ENCODE measurements at regions not wholly inside any gene's neighbourhood (a gene's known extent, or its start where the extent isn't known, plus 50 kb on each side); places are given as distances from the start of the nearest gene placed in this dataset.

GRCh38 chr3:23698652-23699313 lies 107.0 kb upstream of the UBE2E1 start:
- Histone ChIP-seq H3K4me1 (no peaks in the 10 kb centered on the region), H3K9me3 (ENCODE audit: control insufficient read depth, low read length) (no peaks in the 10 kb centered on the region), H3K4me3 (ENCODE audit: low read depth, low read length) (no peak overlapping the region), H2AFZ (no peak overlapping the region), H3K4me2 (ENCODE audit: low read length) (no peak overlapping the region), H3K9ac (no peak overlapping the region), H3K27ac (no peak overlapping the region), H3K27me3 (ENCODE audit: control insufficient read depth, insufficient read depth, low read length) (no peaks in the 10 kb centered on the region), H3K79me2 (no peaks in the 10 kb centered on the region), H3K36me3 (ENCODE audit: control insufficient read depth, insufficient read depth, low read length) (no peaks in the 10 kb centered on the region)
- TF ChIP-seq CTCF (IDR thresholded peaks at IDR 0.05) = no peak

- Histone ChIP-seq H3K9ac (no peak overlapping the region), H3K27me3 (ENCODE audit: control insufficient read depth, insufficient read depth, low read length) (no peaks in the 10 kb centered on the region), H3K9me3 (ENCODE audit: control insufficient read depth, low read length) (no peaks in the 10 kb centered on the region), H3K4me2 (ENCODE audit: low read length) (no peak overlapping the region), H3K4me1 (no peaks in the 10 kb centered on the region), H3K79me2 (no peaks in the 10 kb centered on the region), H2AFZ (no peak overlapping the region), H3K36me3 (ENCODE audit: control insufficient read depth, insufficient read depth, low read length) (no peaks in the 10 kb centered on the region), H3K27ac (no peak overlapping the region), H3K4me3 (ENCODE audit: low read depth, low read length) (no peak overlapping the region)
- TF ChIP-seq CTCF (IDR thresholded peaks at IDR 0.05) = no peak
These were observed 105.1 kb upstream of the UBE2E1 start for GRCh38 chr3:23700616-23701015.

GRCh38 chr3:23701716-23702597 lies 103.8 kb upstream of the UBE2E1 start:
- no peaks in the 10 kb centered on the region for H3K36me3 ChIP-seq (ENCODE audit: control insufficient read depth, insufficient read depth, low read length)
- no peak overlapping the region for H3K9ac ChIP-seq
- H3K4me3 ChIP-seq (ENCODE audit: low read depth, low read length) = no peak overlapping the region
- no peak overlapping the region for H2AFZ ChIP-seq
- no peak for TF ChIP-seq CTCF (IDR thresholded peaks at IDR 0.05)
- no peaks in the 10 kb centered on the region for H3K79me2 ChIP-seq
- no peaks in the 10 kb centered on the region for H3K4me1 ChIP-seq
- no peak overlapping the region for H3K4me2 ChIP-seq (ENCODE audit: low read length)
- no peaks in the 10 kb centered on the region for H3K27me3 ChIP-seq (ENCODE audit: control insufficient read depth, insufficient read depth, low read length)
- H3K27ac ChIP-seq = no peak overlapping the region
- H3K9me3 ChIP-seq (ENCODE audit: control insufficient read depth, low read length) = no peaks in the 10 kb centered on the region

GRCh38 chr3:23704298-23704697 lies 101.5 kb upstream of the UBE2E1 start:
- Histone ChIP-seq H3K9ac (no peak overlapping the region), H3K4me2 (ENCODE audit: low read length) (no peak overlapping the region), H2AFZ (no peak overlapping the region), H3K9me3 (ENCODE audit: control insufficient read depth, low read length) (no peaks in the 10 kb centered on the region), H3K79me2 (no peaks in the 10 kb centered on the region), H3K4me3 (ENCODE audit: low read depth, low read length) (no peak overlapping the region), H3K27ac (no peak overlapping the region), H3K4me1 (no peaks in the 10 kb centered on the region), H3K36me3 (ENCODE audit: control insufficient read depth, insufficient read depth, low read length) (no peaks in the 10 kb centered on the region), H3K27me3 (ENCODE audit: control insufficient read depth, insufficient read depth, low read length) (no peaks in the 10 kb centered on the region)
- no peak for TF ChIP-seq CTCF (IDR thresholded peaks at IDR 0.05)
